Esophagus squamous epithelium (tissue), 4 donors: ENCODE measurements at regions not wholly inside any gene's neighbourhood (a gene's known extent, or its start where the extent isn't known, plus 50 kb on each side); places are given as distances from the start of the nearest gene placed in this dataset.

Experiments used
- POLR2A ChIP-seq, 4 donors: fragments of 450-650 bp; IDR thresholded peaks; one replicate each; pipeline ENCODE4 v1.6.1; 2017; ENCODE audit warnings: antibody characterized with exemption in 4 of 4, mild to moderate bottlenecking in 4 of 4, moderate library complexity in 3 of 4
- TF ChIP-seq, protein P1 (sequence below), 6 experiments: fragments of 450-650 bp in 4 of 6; fragments of 200-600 bp in 2 of 6; sonication (generic) in 2 of 6; IDR thresholded peaks; one replicate each; pipeline ENCODE4 v1.5.1; 2016 to 2019; ENCODE audit warnings: antibody characterized with exemption in 6 of 6, mild to moderate bottlenecking in 4 of 6, moderate library complexity in 4 of 6

DNA sequence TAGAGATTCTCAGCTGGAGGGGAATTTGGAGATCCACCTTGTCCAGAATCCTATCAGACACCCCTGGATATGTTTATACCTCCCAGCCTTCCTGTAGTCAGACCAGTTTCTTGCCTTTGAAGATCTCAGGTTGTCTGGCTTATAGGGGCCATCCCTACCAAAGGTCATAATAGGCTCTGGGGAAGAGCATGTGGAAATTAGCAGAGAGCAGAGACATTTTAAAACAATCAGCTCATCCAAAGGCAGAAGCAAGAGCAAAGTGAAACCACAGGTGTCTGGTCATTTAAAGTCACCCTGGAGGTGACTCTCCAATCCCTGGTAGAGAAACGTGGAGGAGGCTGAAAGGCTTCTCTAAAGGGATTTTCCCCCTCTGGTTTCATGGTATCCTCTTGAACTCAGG lies 299.3 kb upstream of the EEF2KMT start:
- TF ChIP-seq, protein P1, sequence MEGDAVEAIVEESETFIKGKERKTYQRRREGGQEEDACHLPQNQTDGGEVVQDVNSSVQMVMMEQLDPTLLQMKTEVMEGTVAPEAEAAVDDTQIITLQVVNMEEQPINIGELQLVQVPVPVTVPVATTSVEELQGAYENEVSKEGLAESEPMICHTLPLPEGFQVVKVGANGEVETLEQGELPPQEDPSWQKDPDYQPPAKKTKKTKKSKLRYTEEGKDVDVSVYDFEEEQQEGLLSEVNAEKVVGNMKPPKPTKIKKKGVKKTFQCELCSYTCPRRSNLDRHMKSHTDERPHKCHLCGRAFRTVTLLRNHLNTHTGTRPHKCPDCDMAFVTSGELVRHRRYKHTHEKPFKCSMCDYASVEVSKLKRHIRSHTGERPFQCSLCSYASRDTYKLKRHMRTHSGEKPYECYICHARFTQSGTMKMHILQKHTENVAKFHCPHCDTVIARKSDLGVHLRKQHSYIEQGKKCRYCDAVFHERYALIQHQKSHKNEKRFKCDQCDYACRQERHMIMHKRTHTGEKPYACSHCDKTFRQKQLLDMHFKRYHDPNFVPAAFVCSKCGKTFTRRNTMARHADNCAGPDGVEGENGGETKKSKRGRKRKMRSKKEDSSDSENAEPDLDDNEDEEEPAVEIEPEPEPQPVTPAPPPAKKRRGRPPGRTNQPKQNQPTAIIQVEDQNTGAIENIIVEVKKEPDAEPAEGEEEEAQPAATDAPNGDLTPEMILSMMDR (IDR thresholded peaks at IDR 0.05): no peak
- TF ChIP-seq POLR2A (IDR thresholded peaks at IDR 0.05): no peak
